WTC11 (cell line): ENCODE measurements at regions not wholly inside any gene's neighbourhood (a gene's known extent, or its start where the extent isn't known, plus 50 kb on each side); places are given as distances from the start of the nearest gene placed in this dataset.

Source experiments
- ATAC-seq: fragments of 200-7000 bp; cut with Tn5 transposase; 2 replicates; pipeline ENCODE4 v1.10.0; 2021; ENCODE audit warnings: mild to moderate bottlenecking, moderate library complexity
- CTCF ChIA-PET: fragments of 300-600 bp; sonication (Branson Sonifier 250); formaldehyde crosslinking; loops from one replicate; lab custom pipeline; 2021; ENCODE audit warnings: antibody characterized with exemption; lab: Charles Lee
- POLR2A ChIA-PET: fragments of 350-600 bp; sonication (Branson Sonifier 250); formaldehyde crosslinking; loops from one replicate; lab custom pipeline; 2021; ENCODE audit warnings: antibody characterized with exemption; lab: Charles Lee
- DNase-seq: peaks from one replicate; pipeline ENCODE4 v3.0.0; 2021; ENCODE audit warnings: low spot score
- H3K27ac Mint-ChIP-seq: 2 replicates; pipeline ENCODE4 v1.8.0; 2021; ENCODE audit warnings: mixed read lengths
- H3K27me3 Mint-ChIP-seq: 2 replicates; pipeline ENCODE4 v1.8.0; 2021; ENCODE audit warnings: low read depth, mild to moderate bottlenecking, moderate library complexity, mixed read lengths
- H3K36me3 Mint-ChIP-seq: 2 replicates; pipeline ENCODE4 v1.8.0; 2021; ENCODE audit warnings: mixed read lengths
- H3K4me1 Mint-ChIP-seq: 2 replicates; pipeline ENCODE4 v1.8.0; 2022; ENCODE audit warnings: mixed read lengths
- H3K4me3 Mint-ChIP-seq: 2 replicates; pipeline ENCODE4 v1.8.0; 2021; ENCODE audit warnings: mild to moderate bottlenecking, moderate library complexity, mixed read lengths
- H3K9me3 Mint-ChIP-seq: 2 replicates; pipeline ENCODE4 v1.8.0; 2021; ENCODE audit warnings: mixed read lengths
- AFF4 ChIP-seq: sonication (generic); formaldehyde crosslinking; IDR thresholded peaks from 2 replicates; pipeline ENCODE4 v1.8.1; 2023; ENCODE audit warnings: mild to moderate bottlenecking, missing genetic modification reagents, borderline replicate concordance
- CREB1 ChIP-seq: sonication (generic); formaldehyde crosslinking; IDR thresholded peaks from 2 replicates; pipeline ENCODE4 v1.8.0; 2023; ENCODE audit warnings: mild to moderate bottlenecking, missing genetic modification reagents
- EMX1 ChIP-seq: fragments of 250-450 bp; sonication (Bioruptor Pico); IDR thresholded peaks from 2 replicates; pipeline ENCODE4 v1.8.0; 2021; ENCODE audit warnings: mild to moderate bottlenecking
- GABPB1 ChIP-seq: sonication (generic); formaldehyde crosslinking; IDR thresholded peaks from 2 replicates; pipeline ENCODE4 v1.8.1; 2023; ENCODE audit warnings: mild to moderate bottlenecking, missing genetic modification reagents
- IRF2 ChIP-seq: sonication (generic); formaldehyde crosslinking; IDR thresholded peaks from 2 replicates; pipeline ENCODE4 v1.8.0; 2022; ENCODE audit warnings: low read depth, missing genetic modification reagents, borderline replicate concordance
- MXD4 ChIP-seq: fragments of 250-450 bp; sonication (Bioruptor Pico); IDR thresholded peaks from 2 replicates; pipeline ENCODE4 v1.8.0; 2021; ENCODE audit warnings: mild to moderate bottlenecking, moderate library complexity, borderline replicate concordance
- MYBL2 ChIP-seq: sonication (generic); formaldehyde crosslinking; IDR thresholded peaks from 2 replicates; pipeline ENCODE4 v1.8.1; 2023; ENCODE audit warnings: mild to moderate bottlenecking, moderate library complexity, missing genetic modification reagents
- NFYB ChIP-seq: sonication (generic); formaldehyde crosslinking; conservative IDR thresholded peaks from 2 replicates; pipeline ENCODE4 v1.8.0; 2022; ENCODE audit warnings: low read depth, missing genetic modification reagents
- SMAD4 ChIP-seq: sonication (generic); formaldehyde crosslinking; IDR thresholded peaks from 2 replicates; pipeline ENCODE4 v1.8.0; 2022; ENCODE audit warnings: mild to moderate bottlenecking, missing genetic modification reagents
- STAT6 ChIP-seq: sonication (generic); formaldehyde crosslinking; conservative IDR thresholded peaks from 2 replicates; pipeline ENCODE4 v1.8.1; 2023; ENCODE audit warnings: mild to moderate bottlenecking, low read depth, missing genetic modification reagents, moderate library complexity
- USF1 ChIP-seq: sonication (generic); formaldehyde crosslinking; IDR thresholded peaks from 2 replicates; pipeline ENCODE4 v1.8.0; 2022; ENCODE audit warnings: mild to moderate bottlenecking, missing genetic modification reagents
- ZNF138 ChIP-seq: sonication (generic); formaldehyde crosslinking; conservative IDR thresholded peaks from 2 replicates; pipeline ENCODE4 v1.8.1; 2022; ENCODE audit warnings: mild to moderate bottlenecking, moderate library complexity, missing genetic modification reagents
- ZNF232 ChIP-seq: sonication (generic); formaldehyde crosslinking; IDR thresholded peaks from 2 replicates; pipeline ENCODE4 v1.8.0; 2022; ENCODE audit warnings: mild to moderate bottlenecking, missing genetic modification reagents
- ZNF425 ChIP-seq: fragments of 250-450 bp; sonication (Bioruptor Pico); conservative IDR thresholded peaks from 2 replicates; pipeline ENCODE4 v1.9.0; 2021; ENCODE audit warnings: mild to moderate bottlenecking
- TF ChIP-seq, protein P1 (sequence below): sonication (generic); formaldehyde crosslinking; IDR thresholded peaks from 2 replicates; pipeline ENCODE4 v1.8.0; 2022; ENCODE audit warnings: mild to moderate bottlenecking, missing genetic modification reagents

GRCh38 chr21:16642353-16642752 lies 870.5 kb upstream of the CXADR start (continued):
- no peak for TF ChIP-seq STAT6 (CRISPR knock-in tag)
- TF ChIP-seq USF1 (CRISPR knock-in tag), result no peak
- TF ChIP-seq ZNF232 (CRISPR knock-in tag), result no peak
- no peak for TF ChIP-seq ZNF138 (CRISPR knock-in tag)

- peaks cover 16% of the 10 kb centered on the region for H3K9me3 Mint-ChIP-seq
- no peak for DNase-seq
- POLR2A ChIA-PET, result no interaction called here
Observed at GRCh38 chr21:16644685-16645084, 868.2 kb upstream of the CXADR start.

More at GRCh38 chr21:16644685-16645084, 868.2 kb upstream of the CXADR start:
- no peak for TF ChIP-seq NFYB
- TF ChIP-seq MXD4, result no peak
- TF ChIP-seq MYBL2 (CRISPR knock-in tag), result no peak
- no peak for TF ChIP-seq ZNF425 (CRISPR knock-in tag)
- TF ChIP-seq AFF4 (CRISPR knock-in tag), result no peak
- TF ChIP-seq ZNF138 (CRISPR knock-in tag), result no peak
- TF ChIP-seq IRF2 (CRISPR knock-in tag), result no peak
- no peak for TF ChIP-seq SMAD4 (CRISPR knock-in tag)
- no peak for TF ChIP-seq CREB1
- TF ChIP-seq EMX1 (CRISPR knock-in tag), result no peak
- TF ChIP-seq, protein P1, sequence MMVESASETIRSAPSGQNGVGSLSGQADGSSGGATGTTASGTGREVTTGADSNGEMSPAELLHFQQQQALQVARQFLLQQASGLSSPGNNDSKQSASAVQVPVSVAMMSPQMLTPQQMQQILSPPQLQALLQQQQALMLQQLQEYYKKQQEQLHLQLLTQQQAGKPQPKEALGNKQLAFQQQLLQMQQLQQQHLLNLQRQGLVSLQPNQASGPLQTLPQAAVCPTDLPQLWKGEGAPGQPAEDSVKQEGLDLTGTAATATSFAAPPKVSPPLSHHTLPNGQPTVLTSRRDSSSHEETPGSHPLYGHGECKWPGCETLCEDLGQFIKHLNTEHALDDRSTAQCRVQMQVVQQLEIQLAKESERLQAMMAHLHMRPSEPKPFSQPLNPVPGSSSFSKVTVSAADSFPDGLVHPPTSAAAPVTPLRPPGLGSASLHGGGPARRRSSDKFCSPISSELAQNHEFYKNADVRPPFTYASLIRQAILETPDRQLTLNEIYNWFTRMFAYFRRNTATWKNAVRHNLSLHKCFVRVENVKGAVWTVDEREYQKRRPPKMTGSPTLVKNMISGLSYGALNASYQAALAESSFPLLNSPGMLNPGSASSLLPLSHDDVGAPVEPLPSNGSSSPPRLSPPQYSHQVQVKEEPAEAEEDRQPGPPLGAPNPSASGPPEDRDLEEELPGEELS (CRISPR knock-in tag), result no peak
- TF ChIP-seq GABPB1 (CRISPR knock-in tag), result no peak
- H3K27ac Mint-ChIP-seq, result no peak overlapping the region
- CTCF ChIA-PET, result no interaction called here
- no peaks in the 10 kb centered on the region for H3K27me3 Mint-ChIP-seq
- no peak for ATAC-seq
- H3K4me1 Mint-ChIP-seq, result no peaks in the 10 kb centered on the region
- no peaks in the 10 kb centered on the region for H3K36me3 Mint-ChIP-seq
- no peak overlapping the region for H3K4me3 Mint-ChIP-seq
